NOMO-1 treated with DMSO at 0.1 percent for 48 hours (cell line): ENCODE measurements at regions not wholly inside any gene's neighbourhood (a gene's known extent, or its start where the extent isn't known, plus 50 kb on each side); places are given as distances from the start of the nearest gene placed in this dataset.
A peak's percentile ranks its signal among the peaks of the same experiment; 100 is the strongest.
"Not testable (repeated sequence)": the region's sequence is repeated elsewhere in the genome, so short reads cannot be mapped to it uniquely, and the experiment has no call there.

ENCODE experiments used
- DNase-seq: peaks from one replicate; lab custom pipeline; 2025; ENCODE audit not compliant: unreplicated experiment; lab: John Stamatoyannopoulos, UW

GRCh38 chr1:187038784-187039183 is 210.0 kb downstream of the PLA2G4A start:
- DNase-seq: peak; percentile 91

GRCh38 chr1:187041104-187041503 is 212.4 kb downstream of the PLA2G4A start:
- no peak for DNase-seq

- DNase-seq: no peak
These were observed 213.8 kb downstream of the PLA2G4A start for GRCh38 chr1:187042538-187042937.

- DNase-seq: not testable (repeated sequence)
These were observed 214.7 kb downstream of the PLA2G4A start for GRCh38 chr1:187043433-187043832.

- no peak for DNase-seq
These were observed 215.7 kb downstream of the PLA2G4A start for GRCh38 chr1:187044411-187044810.

- DNase-seq: no peak
These were observed 216.6 kb downstream of the PLA2G4A start for GRCh38 chr1:187045371-187045770.

GRCh38 chr1:187046293-187046692 is 217.5 kb downstream of the PLA2G4A start:
- DNase-seq: no peak

- no peak for DNase-seq
These were observed 218.5 kb downstream of the PLA2G4A start for GRCh38 chr1:187047298-187047697.

GRCh38 chr1:187051618-187052232 is 223.0 kb downstream of the PLA2G4A start:
- DNase-seq: peak; percentile 15

- DNase-seq: no peak
These were observed 225.1 kb downstream of the PLA2G4A start for GRCh38 chr1:187053876-187054275.

GRCh38 chr1:187054862-187055757 is 226.4 kb downstream of the PLA2G4A start:
- no peak for DNase-seq

- DNase-seq: no peak
These were observed 234.5 kb downstream of the PLA2G4A start for GRCh38 chr1:187063271-187063670.

GRCh38 chr1:187067160-187067559 is 238.4 kb downstream of the PLA2G4A start:
- DNase-seq: no peak

GRCh38 chr1:187070076-187070475 is 241.3 kb downstream of the PLA2G4A start:
- no peak for DNase-seq

- not testable (repeated sequence) for DNase-seq
These were observed 243.7 kb downstream of the PLA2G4A start for GRCh38 chr1:187072262-187073034.

GRCh38 chr1:187073035-187073560 is 244.3 kb downstream of the PLA2G4A start:
- DNase-seq: not testable (repeated sequence)

GRCh38 chr1:187073634-187074245 is 245.0 kb downstream of the PLA2G4A start:
- DNase-seq: not testable (repeated sequence)

GRCh38 chr1:187074445-187075048 is 245.8 kb downstream of the PLA2G4A start:
- no peak for DNase-seq

- no peak for DNase-seq
These were observed 248.2 kb downstream of the PLA2G4A start for GRCh38 chr1:187076922-187077321.

GRCh38 chr1:187078321-187078720 is 249.6 kb downstream of the PLA2G4A start:
- DNase-seq: no peak
